ENCODE measurements at regions not wholly inside any gene's neighbourhood (a gene's known extent, or its start where the extent isn't known, plus 50 kb on each side); places are given as distances from the start of the nearest gene placed in this dataset.
"Not testable (repeated sequence)": the region's sequence is repeated elsewhere in the genome, so short reads cannot be mapped to it uniquely, and the experiment has no call there.

GRCh38 chr22:41039641-41040040 is 52.8 kb upstream of the EP300 start:
- TF ChIP-seq POLR2AphosphoS5, CTCF, POLR2A (IDR thresholded peaks at IDR 0.05): not testable (repeated sequence)

Data from breast epithelium (tissue), 3 donors.